Pancreas (tissue), 10 donors: ENCODE measurements at regions not wholly inside any gene's neighbourhood (a gene's known extent, or its start where the extent isn't known, plus 50 kb on each side); places are given as distances from the start of the nearest gene placed in this dataset.

ENCODE experiments used
- ATAC-seq, 4 donors: fragments of 200-7000 bp; cut with Tn5 transposase; one replicate each; pipeline versions ENCODE4 v1.8.0 to v1.9.1; 2020; ENCODE audit warnings: mild to moderate bottlenecking in 4 of 4, moderate library complexity in 4 of 4
- DNase-seq, 6 donors: peaks; one replicate each; pipeline ENCODE4 v3.0.0-alpha.2; 2020
- FAIRE-seq: peaks from 2 replicates; lab custom pipeline; 2012; peaks lifted over from hg19 to GRCh38; lab: Jason Lieb, UNC
- H3K27ac ChIP-seq, 4 donors: fragments of 200-600 bp; sonication (generic); 1 replicate in 3 of 4; 2 replicates in 1 of 4; pipeline versions ENCODE4 v1.5.0 to v1.8.0; 2020
- H3K27me3 ChIP-seq, 4 donors: fragments of 200-600 bp; one replicate each; pipeline ENCODE4 v1.8.0; 2021
- H3K36me3 ChIP-seq, 3 donors: fragments of 200-600 bp; sonication (generic) in 1 of 3; one replicate each; pipeline versions ENCODE4 v1.5.0 to v1.8.0; 2020 to 2021
- H3K4me1 ChIP-seq, 3 donors: fragments of 200-600 bp; one replicate each; pipeline ENCODE4 v1.8.0; 2021
- H3K4me3 ChIP-seq, 4 donors: fragments of 200-600 bp; sonication (generic) in 2 of 4; one replicate each; pipeline versions ENCODE4 v1.5.0 to v1.8.0; 2020 to 2021
- H3K9me3 ChIP-seq, 4 donors: fragments of 200-600 bp; one replicate each; pipeline ENCODE4 v1.8.0; 2021
- WGBS, 2 donors: extraction: QIAGEN DNeasy Blood & Tissue Kit; methylation state at CpG; one replicate each; pipeline ENCODE4 v1.1.7; 2013; 5-methylcytosine and 5-hydroxymethylcytosine counted together
- intact Hi-C, 3 donors: fragments of 100-400 bp; cut with DNase I; formaldehyde crosslinking; loops; one replicate each; pipeline versions ENCODE4 v1.11.1 to v1.14.2; 2022
- TF ChIP-seq, protein P1 (sequence below), 4 donors: fragments of 200-600 bp; sonication (generic) in 3 of 4; IDR thresholded peaks; one replicate each; pipeline versions ENCODE4 v1.5.0 to v1.8.0; 2021; ENCODE audit warnings: antibody characterized with exemption in 4 of 4
- donor health status: healthy with polysubstance abuse.
- donor health status: DM: no; HTN: no; CAD: no; lungs with moderate emphysema.
- donor health status: DM: no; HTN: no; CAD: no.
- donor health status: control.
- donor health status: control.
- donor health status: Bipolar disorder and iron deficiency.
- donor health status: DM: yes; HTN: yes; CAD: no.
- donor health status: DM: no; HTN: no; CAD: no.
- donor health status: DM: no; HTN: no; CAD: no.
- donor health status: DM: yes; HTN: yes; CAD: no.

DNA sequence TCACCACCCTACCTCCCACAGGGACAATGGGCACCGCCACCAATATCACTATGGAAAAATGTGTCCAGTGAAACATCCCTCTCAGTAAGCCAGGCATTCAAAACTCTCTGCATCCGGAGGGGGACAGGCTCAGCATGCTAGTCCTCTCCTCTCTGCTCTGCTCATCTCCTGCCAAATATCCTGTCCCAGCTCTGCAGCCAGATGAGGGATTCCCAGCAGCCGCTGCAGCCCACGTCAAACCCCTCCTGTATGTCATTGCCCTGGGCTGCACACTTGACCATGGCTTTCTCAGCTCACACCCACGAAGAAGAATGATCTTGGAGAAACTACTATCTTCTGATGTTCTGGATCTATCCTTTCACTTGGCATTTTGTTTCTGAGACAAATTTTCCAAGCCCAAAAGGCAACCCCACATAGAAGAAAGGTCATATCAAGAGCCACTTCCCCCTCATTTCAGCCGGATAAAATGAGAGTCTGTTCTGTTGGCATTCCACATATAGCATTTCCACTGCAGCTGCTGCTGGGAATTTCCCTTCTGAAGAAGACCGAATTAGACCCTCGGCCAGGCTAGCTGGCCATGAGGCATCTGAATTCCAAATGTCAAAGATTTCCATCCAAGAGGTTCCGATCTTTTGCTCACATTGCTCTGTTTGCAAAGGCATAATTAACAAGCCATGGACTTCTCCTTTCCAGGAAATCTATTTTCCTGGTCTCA lies 338.0 kb downstream of the ACTL7B start:
- Histone ChIP-seq H3K4me3 (no peak overlapping the region), H3K4me1 (no peaks in the 10 kb centered on the region), H3K27me3 (no peaks in the 10 kb centered on the region), H3K36me3 (no peaks in the 10 kb centered on the region), H3K27ac (no peak overlapping the region), H3K9me3 (no peaks in the 10 kb centered on the region)
- DNase-seq: no peak
- FAIRE-seq: no peak
- TF ChIP-seq, protein P1, sequence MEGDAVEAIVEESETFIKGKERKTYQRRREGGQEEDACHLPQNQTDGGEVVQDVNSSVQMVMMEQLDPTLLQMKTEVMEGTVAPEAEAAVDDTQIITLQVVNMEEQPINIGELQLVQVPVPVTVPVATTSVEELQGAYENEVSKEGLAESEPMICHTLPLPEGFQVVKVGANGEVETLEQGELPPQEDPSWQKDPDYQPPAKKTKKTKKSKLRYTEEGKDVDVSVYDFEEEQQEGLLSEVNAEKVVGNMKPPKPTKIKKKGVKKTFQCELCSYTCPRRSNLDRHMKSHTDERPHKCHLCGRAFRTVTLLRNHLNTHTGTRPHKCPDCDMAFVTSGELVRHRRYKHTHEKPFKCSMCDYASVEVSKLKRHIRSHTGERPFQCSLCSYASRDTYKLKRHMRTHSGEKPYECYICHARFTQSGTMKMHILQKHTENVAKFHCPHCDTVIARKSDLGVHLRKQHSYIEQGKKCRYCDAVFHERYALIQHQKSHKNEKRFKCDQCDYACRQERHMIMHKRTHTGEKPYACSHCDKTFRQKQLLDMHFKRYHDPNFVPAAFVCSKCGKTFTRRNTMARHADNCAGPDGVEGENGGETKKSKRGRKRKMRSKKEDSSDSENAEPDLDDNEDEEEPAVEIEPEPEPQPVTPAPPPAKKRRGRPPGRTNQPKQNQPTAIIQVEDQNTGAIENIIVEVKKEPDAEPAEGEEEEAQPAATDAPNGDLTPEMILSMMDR (IDR thresholded peaks at IDR 0.05): no peak
- no peak for ATAC-seq
- intact Hi-C loops: no loop called here
- 60 to 67% methylated on average over 9 of the region's 9 CpGs for WGBS, 2 donors

DNA sequence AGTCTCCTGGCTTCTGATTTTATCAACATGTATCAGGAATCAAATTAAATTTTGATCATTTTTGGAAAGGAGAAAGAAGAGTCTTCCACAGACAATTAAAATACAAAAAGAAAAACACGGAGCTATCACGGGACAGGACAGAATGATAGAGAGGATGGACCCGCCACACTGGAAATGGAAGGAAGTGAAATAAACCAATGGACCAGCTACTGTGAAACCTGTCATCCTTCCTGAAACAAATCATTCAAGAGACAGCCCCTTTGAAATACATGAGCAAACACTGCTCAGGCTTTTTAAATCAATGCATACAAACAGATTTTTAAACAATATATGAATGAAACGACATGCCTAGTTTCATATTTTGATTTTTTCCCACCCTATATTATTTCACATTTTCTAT lies 339.4 kb downstream of the ACTL7B start:
- Histone ChIP-seq H3K4me1 (no peaks in the 10 kb centered on the region), H3K4me3 (no peak overlapping the region), H3K36me3 (no peaks in the 10 kb centered on the region), H3K9me3 (no peaks in the 10 kb centered on the region), H3K27me3 (no peaks in the 10 kb centered on the region), H3K27ac (no peak overlapping the region)
- DNase-seq: no peak
- TF ChIP-seq, protein P1 (IDR thresholded peaks at IDR 0.05): no peak
- no peak for FAIRE-seq
- WGBS, 2 donors: 66 to 74% methylated on average over 4 of the region's 4 CpGs
- ATAC-seq: no peak
- intact Hi-C loops: no loop called here

DNA sequence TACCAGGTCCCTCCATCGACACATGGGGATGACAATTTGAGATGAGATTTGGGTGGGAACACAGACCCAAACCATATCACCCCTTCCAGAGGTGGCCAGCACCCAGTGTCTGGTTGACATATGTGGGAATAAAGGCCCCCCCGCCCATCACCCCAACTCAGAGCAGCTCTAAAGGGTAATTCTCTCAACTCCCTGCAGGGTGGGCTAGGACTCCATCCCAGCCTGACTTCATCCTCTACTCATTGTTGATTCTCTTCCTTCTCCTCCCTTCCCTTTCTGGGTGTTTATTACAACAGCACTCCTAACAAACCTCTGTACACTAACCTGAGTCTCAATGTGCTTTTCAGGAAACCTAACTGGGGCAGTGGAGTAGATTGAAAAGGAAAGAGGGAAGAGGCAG lies 339.9 kb downstream of the ACTL7B start:
- Histone ChIP-seq H3K27ac (no peak overlapping the region), H3K9me3 (no peaks in the 10 kb centered on the region), H3K4me1 (no peaks in the 10 kb centered on the region), H3K4me3 (no peak overlapping the region), H3K27me3 (no peaks in the 10 kb centered on the region), H3K36me3 (no peaks in the 10 kb centered on the region)
- TF ChIP-seq, protein P1 (IDR thresholded peaks at IDR 0.05): no peak
- FAIRE-seq: no peak
- WGBS, 2 donors: 75 to 76% methylated on average over 2 of the region's 2 CpGs
- intact Hi-C loops: no loop called here
- no peak for DNase-seq
- no peak for ATAC-seq

DNA sequence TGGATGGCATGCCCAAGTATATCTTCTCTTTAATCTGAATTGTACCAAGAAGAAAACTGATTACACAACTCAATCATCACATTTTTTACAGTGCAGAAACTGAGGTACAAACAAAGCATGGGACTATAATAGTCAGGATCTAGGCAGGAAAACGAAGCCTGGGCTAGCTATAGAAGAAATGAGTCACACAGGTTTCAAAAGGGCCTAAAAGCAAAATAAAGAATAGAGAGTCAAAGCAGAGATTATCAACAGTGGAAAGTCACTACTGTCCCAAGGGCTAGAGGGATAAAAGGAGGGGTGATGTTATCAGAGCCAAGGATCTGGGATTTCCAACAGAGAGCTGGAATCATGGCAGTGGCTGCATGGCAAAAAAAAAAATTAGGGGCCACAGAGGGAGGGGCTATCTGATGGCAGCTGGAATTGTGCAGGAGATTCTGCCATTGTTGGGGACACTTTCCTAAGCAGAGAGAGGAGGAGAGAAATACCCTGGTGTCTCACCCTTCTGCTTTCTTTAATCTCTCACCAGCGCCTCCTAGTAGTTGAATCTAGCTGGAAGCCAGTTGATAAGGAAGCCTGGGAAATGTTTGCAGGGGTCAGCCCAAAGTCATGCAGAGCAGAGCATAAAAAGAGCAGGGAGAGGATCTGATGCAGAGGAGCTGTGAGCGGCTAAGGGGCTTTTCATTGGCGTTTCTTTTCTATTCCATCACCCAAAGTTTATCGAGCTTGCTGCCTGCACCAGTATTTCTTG lies 343.2 kb downstream of the ACTL7B start:
- no peaks in the 10 kb centered on the region for H3K4me1 ChIP-seq
- no peaks in the 10 kb centered on the region for H3K27me3 ChIP-seq
- WGBS, 2 donors: 60 to 71% methylated on average over 5 of the region's 5 CpGs
- H3K4me3 ChIP-seq: no peak overlapping the region
- DNase-seq: no peak
- intact Hi-C loops: no loop called here
- TF ChIP-seq, protein P1 (IDR thresholded peaks at IDR 0.05): no peak
- H3K36me3 ChIP-seq: no peaks in the 10 kb centered on the region
- no peak for ATAC-seq
- FAIRE-seq: no peak
- H3K9me3 ChIP-seq: no peaks in the 10 kb centered on the region
- no peak overlapping the region for H3K27ac ChIP-seq

DNA sequence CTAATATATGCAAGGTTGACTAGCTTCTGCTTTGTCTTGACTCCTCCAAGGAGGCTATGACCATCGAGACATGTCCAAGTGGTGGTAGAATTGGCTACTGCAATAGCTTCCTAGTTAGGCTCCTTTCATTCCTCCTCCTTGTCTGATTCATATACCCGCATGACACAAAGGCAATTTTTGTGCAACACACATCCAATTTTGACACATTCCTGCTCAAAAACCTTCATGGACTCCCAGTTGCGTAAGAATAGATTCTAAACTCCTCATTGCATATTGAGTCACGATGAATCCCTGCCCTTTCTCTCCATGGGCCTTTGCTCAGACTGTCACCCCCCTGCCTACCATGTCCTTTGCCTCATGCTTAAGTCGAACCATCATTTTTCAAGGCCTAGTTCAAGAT lies 344.5 kb downstream of the ACTL7B start:
- WGBS, 2 donors: 78 to 88% methylated on average over 5 of the region's 5 CpGs
- Histone ChIP-seq H3K27ac (no peak overlapping the region), H3K9me3 (no peaks in the 10 kb centered on the region), H3K4me1 (no peaks in the 10 kb centered on the region), H3K4me3 (no peak overlapping the region), H3K27me3 (no peaks in the 10 kb centered on the region), H3K36me3 (no peaks in the 10 kb centered on the region)
- no peak for ATAC-seq
- DNase-seq: no peak
- no peak for FAIRE-seq
- TF ChIP-seq, protein P1 (IDR thresholded peaks at IDR 0.05): no peak
- intact Hi-C loops: no loop called here
